ENCODE measurements at regions not wholly inside any gene's neighbourhood (a gene's known extent, or its start where the extent isn't known, plus 50 kb on each side); places are given as distances from the start of the nearest gene placed in this dataset.

DNA sequence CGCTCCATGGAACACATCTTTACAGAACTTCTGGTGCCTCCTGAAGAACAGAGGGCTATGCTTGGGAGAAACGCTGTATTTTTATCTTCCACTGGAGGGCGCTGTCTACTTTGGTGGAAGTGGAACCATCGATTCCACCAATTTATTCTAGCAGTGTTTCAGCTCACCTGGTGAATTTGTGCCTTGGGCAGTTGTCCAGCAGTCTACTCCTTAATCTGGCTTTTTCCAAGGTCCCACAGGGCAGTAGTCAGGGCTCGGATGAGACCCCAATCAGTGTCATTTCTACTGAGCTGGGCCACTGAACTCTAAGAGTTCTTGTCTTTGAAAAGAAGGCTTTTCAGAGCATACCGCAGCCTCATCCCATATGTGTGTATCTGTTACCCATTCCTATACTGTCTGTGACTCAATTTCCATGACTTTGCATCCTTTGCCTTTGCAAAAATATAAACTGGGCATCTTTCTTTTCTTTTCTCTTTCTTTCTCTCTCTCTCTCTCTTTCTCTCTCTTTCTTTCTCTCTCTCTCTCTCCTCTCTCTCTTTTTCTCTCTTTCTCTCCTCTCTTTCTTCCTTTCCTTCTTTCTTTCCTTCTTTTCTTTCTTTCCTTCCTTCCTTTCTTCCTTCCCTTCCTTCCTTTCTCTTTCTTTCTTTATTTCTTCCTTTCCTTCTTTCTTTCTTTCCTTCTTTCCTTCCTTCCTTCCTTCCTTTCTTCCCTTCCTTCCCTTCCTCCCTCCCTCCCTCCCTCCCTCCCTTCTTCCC, 138.4 kb upstream of the ZNF618 start:
- no peaks in the 10 kb centered on the region for H3K79me2 ChIP-seq (ENCODE audit: control insufficient read depth, insufficient read depth, low read length)
- no peak overlapping the region for H3K4me3 ChIP-seq (ENCODE audit: control insufficient read depth in 2 of 3, extremely low read depth in 1 of 3, insufficient read depth in 2 of 3, low read depth in 1 of 3, low read length in 3 of 3)
- no peaks in the 10 kb centered on the region for H3K9me1 ChIP-seq (ENCODE audit: control insufficient read depth, extremely low read depth, insufficient read depth, low read length)
- H3K4me2 ChIP-seq (ENCODE audit: control insufficient read depth, extremely low read depth, insufficient read depth, low read depth, low read length), result no peak overlapping the region
- H2AFZ ChIP-seq (ENCODE audit: control insufficient read depth, low read length), result no peak overlapping the region
- no peak overlapping the region for H3K27ac ChIP-seq (ENCODE audit: control insufficient read depth, insufficient read depth, low read length)
- no peaks in the 10 kb centered on the region for H3K36me3 ChIP-seq (ENCODE audit: control insufficient read depth in 2 of 2, extremely low read depth in 1 of 2, insufficient read depth in 2 of 2, low read length in 2 of 2)
- H4K20me1 ChIP-seq (ENCODE audit: control insufficient read depth, extremely low read depth, insufficient read depth, low read length), result no peaks in the 10 kb centered on the region
- H3K9me3 ChIP-seq (ENCODE audit: control insufficient read depth, low read depth, low read length), result no peaks in the 10 kb centered on the region
- H3K27me3 ChIP-seq (ENCODE audit: control insufficient read depth, extremely low read depth, insufficient read depth, low read length), result peaks cover 11% of the 10 kb centered on the region
- no peak overlapping the region for H3K9ac ChIP-seq (ENCODE audit: control insufficient read depth, extremely low read depth, insufficient read depth, low read length)
- dilution Hi-C loops (cut with MboI; ENCODE audit: extremely low pct_ligation_motif_present, low sequenced_read_pairs), result no loop called here
- DNase-seq (ENCODE audit: low read depth, low spot score), result no peak
- FAIRE-seq, result peak; percentile 77
- no peak for TF ChIP-seq EZH2 (IDR thresholded peaks at IDR 0.05; ENCODE audit: low read length)
- TF ChIP-seq, protein P1, sequence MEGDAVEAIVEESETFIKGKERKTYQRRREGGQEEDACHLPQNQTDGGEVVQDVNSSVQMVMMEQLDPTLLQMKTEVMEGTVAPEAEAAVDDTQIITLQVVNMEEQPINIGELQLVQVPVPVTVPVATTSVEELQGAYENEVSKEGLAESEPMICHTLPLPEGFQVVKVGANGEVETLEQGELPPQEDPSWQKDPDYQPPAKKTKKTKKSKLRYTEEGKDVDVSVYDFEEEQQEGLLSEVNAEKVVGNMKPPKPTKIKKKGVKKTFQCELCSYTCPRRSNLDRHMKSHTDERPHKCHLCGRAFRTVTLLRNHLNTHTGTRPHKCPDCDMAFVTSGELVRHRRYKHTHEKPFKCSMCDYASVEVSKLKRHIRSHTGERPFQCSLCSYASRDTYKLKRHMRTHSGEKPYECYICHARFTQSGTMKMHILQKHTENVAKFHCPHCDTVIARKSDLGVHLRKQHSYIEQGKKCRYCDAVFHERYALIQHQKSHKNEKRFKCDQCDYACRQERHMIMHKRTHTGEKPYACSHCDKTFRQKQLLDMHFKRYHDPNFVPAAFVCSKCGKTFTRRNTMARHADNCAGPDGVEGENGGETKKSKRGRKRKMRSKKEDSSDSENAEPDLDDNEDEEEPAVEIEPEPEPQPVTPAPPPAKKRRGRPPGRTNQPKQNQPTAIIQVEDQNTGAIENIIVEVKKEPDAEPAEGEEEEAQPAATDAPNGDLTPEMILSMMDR (optimal IDR thresholded peaks at IDR 0.05 in 1 of 3, IDR thresholded peaks at IDR 0.05 in 1 of 3, conservative IDR thresholded peaks at IDR 0.05 in 1 of 3; ENCODE audit: extremely low read depth in 1 of 3, insufficient read depth in 2 of 3, low read length in 3 of 3), result peak; percentile 74 to 83 (median 81)
- H3K4me1 ChIP-seq (ENCODE audit: control insufficient read depth, extremely low read depth, insufficient read depth, low read length), result no peaks in the 10 kb centered on the region

DNA sequence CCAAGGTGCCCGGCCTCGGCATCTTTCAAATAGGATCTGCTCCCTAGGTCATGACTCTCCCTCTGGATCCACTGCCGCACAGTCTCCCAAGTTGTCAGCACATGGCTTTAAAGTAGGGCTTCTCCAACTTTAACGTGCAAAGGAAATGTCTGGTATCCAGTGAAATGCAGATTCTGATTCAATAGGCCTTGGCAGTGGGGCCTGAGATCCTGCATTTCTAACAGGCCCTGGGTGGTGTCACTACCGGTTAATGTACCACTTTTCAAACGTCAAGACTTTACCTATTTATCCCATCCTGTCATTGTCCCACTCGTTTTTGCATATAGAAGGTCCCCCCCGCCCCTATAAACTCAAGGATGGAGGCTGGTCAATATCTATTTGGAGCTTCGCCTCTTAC, 137.6 kb upstream of the ZNF618 start:
- Histone ChIP-seq H3K27ac (ENCODE audit: control insufficient read depth, insufficient read depth, low read length) (no peak overlapping the region), H3K9me1 (ENCODE audit: control insufficient read depth, extremely low read depth, insufficient read depth, low read length) (peaks cover under 1% of the 10 kb centered on the region), H3K79me2 (ENCODE audit: control insufficient read depth, insufficient read depth, low read length) (no peaks in the 10 kb centered on the region), H3K9me3 (ENCODE audit: control insufficient read depth, low read depth, low read length) (no peaks in the 10 kb centered on the region), H3K27me3 (ENCODE audit: control insufficient read depth, extremely low read depth, insufficient read depth, low read length) (peaks cover 9% of the 10 kb centered on the region), H4K20me1 (ENCODE audit: control insufficient read depth, extremely low read depth, insufficient read depth, low read length) (no peaks in the 10 kb centered on the region), H3K36me3 (ENCODE audit: control insufficient read depth in 2 of 2, extremely low read depth in 1 of 2, insufficient read depth in 2 of 2, low read length in 2 of 2) (no peaks in the 10 kb centered on the region), H3K4me1 (ENCODE audit: control insufficient read depth, extremely low read depth, insufficient read depth, low read length) (no peaks in the 10 kb centered on the region), H3K4me2 (ENCODE audit: control insufficient read depth, extremely low read depth, insufficient read depth, low read depth, low read length) (no peak overlapping the region), H2AFZ (ENCODE audit: control insufficient read depth, low read length) (no peak overlapping the region), H3K4me3 (ENCODE audit: control insufficient read depth in 2 of 3, extremely low read depth in 1 of 3, insufficient read depth in 2 of 3, low read depth in 1 of 3, low read length in 3 of 3) (no peak overlapping the region), H3K9ac (ENCODE audit: control insufficient read depth, extremely low read depth, insufficient read depth, low read length) (no peak overlapping the region)
- dilution Hi-C loops (cut with MboI; ENCODE audit: extremely low pct_ligation_motif_present, low sequenced_read_pairs), result no loop called here
- TF ChIP-seq, protein P1 (optimal IDR thresholded peaks at IDR 0.05 in 1 of 3, IDR thresholded peaks at IDR 0.05 in 1 of 3, conservative IDR thresholded peaks at IDR 0.05 in 1 of 3; ENCODE audit: extremely low read depth in 1 of 3, insufficient read depth in 2 of 3, low read length in 3 of 3), result no peak
- no peak for TF ChIP-seq EZH2 (IDR thresholded peaks at IDR 0.05; ENCODE audit: low read length)
- FAIRE-seq (no peak), DNase-seq (ENCODE audit: low read depth, low spot score) (no peak)

Measured in keratinocyte (primary cell).